Neural progenitor cell (in vitro differentiated cells): ENCODE measurements at regions not wholly inside any gene's neighbourhood (a gene's known extent, or its start where the extent isn't known, plus 50 kb on each side); places are given as distances from the start of the nearest gene placed in this dataset.
"Not testable (repeated sequence)": the region's sequence is repeated elsewhere in the genome, so short reads cannot be mapped to it uniquely, and the experiment has no call there.

Experiments used
- CTCF ChIP-seq: fragments of 200-600 bp; sonication (generic); IDR thresholded peaks from 2 replicates; pipeline ENCODE4 v1.5.1; 2017; ENCODE audit warnings: antibody characterized with exemption, mild to moderate bottlenecking
- EZH2 ChIP-seq: fragments of 200-600 bp; sonication (generic); IDR thresholded peaks from 2 replicates; pipeline ENCODE4 v1.6.1; 2017; ENCODE audit warnings: antibody characterized with exemption, mild to moderate bottlenecking, moderate library complexity

DNA sequence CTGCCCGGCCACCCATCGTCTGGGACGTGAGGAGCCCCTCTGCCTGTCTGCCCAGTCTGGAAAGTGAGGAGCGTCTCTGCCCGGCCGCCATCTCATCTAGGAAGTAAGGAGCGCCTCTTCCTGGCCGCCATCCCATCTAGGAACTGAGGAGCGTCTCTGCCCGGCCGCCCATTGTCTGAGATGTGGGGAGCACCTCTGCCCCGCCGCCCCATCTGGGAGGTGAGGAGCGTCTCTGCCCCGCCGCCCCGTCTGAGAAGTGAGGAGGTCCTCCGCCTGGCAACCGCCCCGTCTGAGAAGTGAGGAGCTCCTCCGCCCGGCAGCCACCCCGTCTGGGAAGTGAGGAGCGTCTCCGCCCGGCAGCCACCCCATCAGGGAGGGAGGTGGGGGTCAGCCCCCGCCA lies 56.4 kb upstream of the ZNF746 start:
- TF ChIP-seq CTCF, EZH2: not testable (repeated sequence)
